ENCODE measurements at regions not wholly inside any gene's neighbourhood (a gene's known extent, or its start where the extent isn't known, plus 50 kb on each side); places are given as distances from the start of the nearest gene placed in this dataset.
A peak's percentile ranks its signal among the peaks of the same experiment; 100 is the strongest.

DNA sequence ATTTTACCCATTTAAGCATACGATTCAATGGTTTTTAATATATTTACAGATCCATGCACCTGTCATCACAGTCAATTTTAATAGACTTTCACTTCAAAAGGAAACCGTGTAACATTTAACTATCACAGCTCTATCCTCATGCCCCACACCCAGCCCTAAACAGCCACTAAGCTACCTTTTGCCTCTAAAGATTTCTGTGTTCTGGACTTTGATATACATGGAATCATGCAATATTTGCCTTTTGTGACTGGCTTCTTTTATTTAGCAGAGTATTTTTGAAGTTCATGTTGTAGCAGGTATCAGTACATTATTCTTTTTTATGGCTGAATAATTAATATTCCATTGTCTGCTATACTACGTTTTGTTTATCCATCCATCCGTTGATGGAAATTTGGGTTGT is 50.3 kb upstream of the STX16 start:
- intact Hi-C loops (cut with DNase I) = no loop called here
- no peak for DNase-seq (ENCODE audit: low spot score)

DNA sequence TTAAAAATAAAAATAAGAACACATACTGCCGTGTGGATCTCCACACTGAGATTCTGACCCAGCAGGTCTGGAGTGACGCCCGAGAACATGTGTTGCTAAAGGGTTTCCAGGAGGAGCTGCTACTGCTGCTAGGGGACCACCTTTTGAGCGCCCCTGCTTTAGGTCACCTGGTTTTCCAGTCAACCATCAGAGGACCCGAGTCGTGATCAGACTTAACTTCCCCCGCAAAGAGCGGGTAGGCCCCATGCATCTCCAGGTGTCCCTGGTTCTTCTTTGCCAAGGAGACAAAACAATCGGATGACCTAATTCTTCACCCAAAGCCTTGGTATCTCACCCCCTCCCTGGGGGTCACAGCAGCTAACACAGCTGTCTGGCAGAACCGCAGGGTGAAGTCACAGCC is 51.1 kb upstream of the STX16 start:
- DNase-seq (ENCODE audit: low spot score) = peak; percentile 55
- intact Hi-C loops (cut with DNase I) = no loop called here

DNA sequence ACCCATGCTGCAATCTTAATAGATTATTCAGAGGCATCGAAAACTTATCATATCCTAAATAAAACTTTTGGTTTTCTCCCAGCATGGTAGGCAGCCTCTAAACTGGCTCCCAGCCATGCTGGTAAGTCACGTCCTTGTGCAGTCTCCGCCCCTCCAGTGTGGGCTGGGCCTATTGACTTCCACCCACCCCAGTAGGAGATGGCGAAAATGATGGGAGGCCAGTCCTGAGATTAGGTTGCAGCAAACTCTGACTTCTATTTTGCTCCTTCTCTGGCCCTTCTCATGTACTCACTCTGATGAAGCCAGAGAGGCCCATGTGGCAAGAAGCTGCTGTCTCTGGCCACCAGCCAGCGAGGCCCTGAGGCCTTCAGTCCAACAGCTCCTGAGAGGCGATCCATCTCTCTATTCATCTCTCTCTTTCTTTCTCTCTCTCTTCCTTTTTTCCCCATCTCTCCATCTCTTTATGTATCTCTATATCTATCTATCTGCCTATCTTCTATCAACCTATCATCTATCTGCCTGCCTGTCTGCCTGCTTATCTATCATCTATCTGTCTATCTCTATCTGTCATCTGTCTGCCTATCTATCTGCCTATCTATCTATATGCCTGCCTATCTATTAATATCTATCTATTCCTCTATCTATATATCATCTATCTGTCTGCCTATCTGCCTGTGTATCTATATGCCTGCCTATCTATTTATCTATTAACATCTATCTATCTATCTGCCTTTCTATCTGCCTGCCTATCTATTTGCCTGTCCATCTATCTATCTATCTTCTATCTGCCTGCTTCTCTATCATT is 52.7 kb upstream of the STX16 start:
- intact Hi-C loops (cut with DNase I) = no loop called here
- DNase-seq (ENCODE audit: low spot score) = peak; percentile 85

DNA sequence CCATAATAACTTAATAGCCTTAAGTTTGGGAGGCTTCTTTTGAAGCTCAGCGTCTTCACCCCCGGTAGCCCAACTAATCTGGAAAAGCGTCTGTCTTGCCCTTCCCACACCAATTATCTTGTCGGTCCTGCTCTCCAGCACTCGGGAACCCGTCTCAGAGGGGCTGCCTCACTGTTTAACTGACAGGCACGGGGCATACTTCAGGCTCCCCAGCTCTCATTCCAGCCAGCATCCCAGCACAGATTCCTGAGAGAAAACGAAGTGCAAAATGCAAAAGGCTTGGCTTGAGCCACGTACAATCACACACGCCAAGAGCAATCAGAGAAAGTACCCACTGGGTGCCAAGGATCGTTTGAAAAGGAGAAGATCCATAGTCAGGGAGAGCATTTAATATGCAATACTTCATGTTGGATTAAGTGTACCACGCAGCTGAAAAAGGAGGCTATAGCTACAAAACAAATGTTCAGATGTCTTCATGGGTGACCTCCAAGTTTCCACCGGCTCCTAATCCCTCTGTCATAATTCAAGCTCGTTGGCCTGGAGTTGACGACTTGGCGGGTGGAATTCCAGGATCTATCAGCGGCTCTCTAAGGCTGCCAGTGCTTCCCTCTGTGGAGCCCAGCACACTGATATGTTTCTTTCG is 53.7 kb upstream of the STX16 start:
- intact Hi-C loops (cut with DNase I) = no loop called here
- peak; percentile 90 for DNase-seq (ENCODE audit: low spot score)

DNA sequence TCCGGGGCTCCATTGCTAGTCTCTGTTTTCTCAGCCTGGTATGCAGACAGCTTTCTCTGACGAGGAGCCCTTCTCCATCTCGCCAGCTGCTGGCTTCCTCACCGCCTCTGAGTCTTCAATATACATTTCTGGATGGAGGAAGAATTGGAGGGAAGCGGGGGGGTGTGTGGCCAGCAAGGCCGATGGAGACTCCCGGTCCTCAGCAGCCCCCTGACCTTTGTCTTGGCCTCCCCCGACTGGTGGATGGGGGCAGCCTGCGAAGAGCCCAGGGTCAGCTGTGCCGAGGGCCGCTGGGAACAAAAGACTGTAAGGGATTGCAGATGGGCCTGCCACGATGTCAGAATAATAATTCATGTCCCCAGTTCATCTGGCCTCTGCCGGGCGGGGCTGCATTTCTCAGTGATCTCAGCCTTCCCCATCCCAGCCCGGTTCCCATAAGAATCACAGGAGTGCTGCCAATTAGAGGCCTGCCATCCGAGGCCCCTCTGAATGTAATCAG is 54.3 kb upstream of the STX16 start:
- peak; percentile 68 for DNase-seq (ENCODE audit: low spot score)
- intact Hi-C loops (cut with DNase I) = no loop called here

DNA sequence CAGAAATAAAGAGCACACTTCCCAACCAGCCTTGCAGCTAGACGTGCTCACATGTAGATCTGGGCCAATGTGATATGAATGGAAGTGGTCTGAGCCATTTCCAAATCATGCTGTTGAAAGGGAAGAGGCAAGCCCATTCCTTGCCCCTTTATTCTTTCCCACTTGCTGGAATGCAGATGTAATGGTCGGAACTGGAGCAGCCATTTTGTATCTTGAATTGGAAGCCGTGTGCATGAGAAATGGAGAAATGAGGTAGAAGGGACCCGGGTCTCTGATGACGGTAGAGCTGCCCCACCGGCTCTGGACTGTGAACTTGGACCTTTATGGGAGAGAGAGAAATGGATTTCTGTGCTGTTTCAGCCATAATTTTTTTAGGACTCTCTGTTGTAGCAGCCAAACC is 54.8 kb upstream of the STX16 start:
- intact Hi-C loops (cut with DNase I) = no loop called here
- no peak for DNase-seq (ENCODE audit: low spot score)

DNA sequence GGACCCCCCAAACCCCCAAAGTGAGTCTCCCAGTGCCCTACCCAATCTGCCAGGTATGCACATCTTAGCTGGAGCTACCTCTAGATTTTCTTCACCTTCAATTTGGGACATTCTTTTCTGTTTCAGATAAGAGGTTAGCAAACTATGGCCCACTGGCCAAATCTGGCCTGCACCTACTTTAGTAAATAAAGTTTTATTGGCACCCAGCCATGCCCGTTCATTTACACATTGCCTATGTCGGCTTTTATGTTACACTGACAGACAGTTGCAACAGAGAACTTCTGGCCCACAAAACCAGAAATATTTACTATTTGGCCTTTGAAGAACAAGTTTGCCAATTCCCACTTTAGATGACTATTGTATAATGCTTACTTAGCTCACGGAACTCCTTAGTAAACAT is 55.9 kb upstream of the STX16 start:
- DNase-seq (ENCODE audit: low spot score) = no peak
- intact Hi-C loops (cut with DNase I) = no loop called here

DNA sequence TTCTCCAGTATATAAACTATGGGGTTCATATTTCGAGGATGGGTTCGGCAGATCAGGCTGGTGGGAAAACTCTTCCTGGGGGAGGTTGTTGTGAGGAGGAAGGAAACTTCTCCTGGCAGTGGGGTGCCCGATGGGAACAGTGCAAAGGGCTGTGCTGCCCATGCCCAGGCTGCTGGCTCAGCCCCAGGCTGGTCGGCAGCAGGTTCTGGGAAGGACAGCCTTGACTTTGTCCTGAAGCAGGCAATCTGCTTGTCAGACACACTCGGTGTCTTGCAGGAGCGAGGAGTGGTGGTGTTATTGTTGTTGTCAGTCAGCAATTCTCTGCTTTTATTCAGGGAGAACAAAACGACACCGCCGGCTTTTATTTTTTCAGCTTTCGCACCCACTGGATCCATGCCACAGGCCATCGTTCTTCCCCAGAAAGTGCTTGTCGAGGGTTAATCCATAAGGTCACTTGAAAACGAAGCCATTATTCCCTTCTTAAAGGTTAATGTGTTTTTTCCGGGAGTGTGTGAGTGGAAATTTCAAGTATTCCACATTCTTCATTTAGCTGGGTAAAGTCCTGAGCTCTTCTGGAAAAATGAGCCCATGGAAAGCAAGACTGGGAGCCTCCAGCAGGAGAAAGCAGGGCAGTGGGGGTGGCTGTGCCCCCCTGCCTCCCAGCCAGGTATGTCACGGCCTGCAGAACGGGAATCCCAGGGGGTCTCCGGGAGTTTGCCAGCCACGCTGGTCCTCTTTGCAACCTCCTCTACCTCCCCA is 57.0 kb upstream of the STX16 start:
- DNase-seq (ENCODE audit: low spot score) = no peak
- intact Hi-C loops (cut with DNase I) = no loop called here

DNA sequence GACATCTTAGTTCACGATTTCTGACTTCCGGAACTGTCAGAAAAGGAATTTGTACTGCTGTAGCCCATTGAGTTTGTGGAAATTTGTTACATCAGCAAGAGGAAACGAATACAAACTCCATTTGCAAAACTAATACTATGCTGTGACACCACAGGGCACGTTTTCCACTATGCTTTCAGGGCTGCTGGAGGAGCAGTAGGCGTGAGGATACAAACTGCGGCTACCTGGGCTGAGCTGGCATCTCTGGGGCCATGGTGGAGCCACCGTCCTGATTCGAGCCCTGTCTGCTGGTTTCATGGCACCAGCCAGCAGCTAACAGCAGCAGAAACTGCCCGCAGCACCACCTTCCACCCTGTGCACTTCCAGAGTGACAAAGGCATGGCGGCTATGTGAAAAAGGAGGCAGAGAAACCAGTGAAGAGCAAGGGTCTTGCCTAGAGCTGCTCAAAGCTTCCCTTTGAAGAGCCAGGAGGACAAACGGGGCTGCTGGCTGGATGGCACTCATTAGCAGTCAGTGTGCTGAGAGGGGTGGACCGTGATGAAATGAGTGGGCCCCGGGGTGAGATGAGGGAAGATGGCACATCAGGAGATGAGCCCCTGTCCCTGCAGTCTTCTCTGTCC is 58.9 kb upstream of the STX16 start:
- intact Hi-C loops (cut with DNase I) = no loop called here
- DNase-seq (ENCODE audit: low spot score) = no peak

DNA sequence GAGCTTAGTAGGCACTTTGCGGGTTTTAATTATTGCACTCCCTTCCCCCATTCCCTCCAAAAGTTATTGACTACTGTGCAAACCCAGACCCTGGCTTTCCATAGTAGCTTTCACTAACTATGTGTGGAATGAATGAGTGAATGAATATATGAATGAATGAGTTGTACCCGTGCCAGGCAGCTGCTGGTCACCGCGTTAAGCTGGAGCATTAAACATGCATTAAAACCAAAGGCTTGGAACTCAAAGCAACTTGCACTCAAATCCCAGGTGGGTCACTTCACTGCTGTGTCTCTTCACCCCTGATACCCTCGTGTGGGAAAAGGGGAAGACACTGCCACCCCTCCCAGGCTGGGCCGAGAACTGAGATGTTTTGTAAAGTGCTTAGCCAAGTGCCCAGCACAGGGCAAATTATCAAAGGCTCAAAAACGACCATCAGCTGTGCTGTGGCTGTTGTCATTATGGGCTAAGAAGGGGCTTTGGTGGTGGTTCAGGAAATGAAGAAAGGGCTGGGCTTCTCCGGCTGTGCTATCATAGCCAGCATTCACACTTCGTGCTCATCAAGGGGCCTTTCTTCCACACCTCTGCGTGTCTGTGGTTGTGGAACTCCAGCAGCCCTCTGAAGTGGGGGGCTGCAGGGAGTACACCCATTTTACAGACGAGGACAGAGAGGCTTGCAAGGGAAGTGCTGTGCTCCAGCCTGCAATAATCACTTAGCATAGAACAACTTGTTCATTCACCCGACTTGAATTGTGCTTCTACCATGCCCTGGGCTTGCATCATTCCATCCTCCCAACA is 60.2 kb upstream of the STX16 start:
- DNase-seq (ENCODE audit: low spot score) = no peak
- intact Hi-C loops (cut with DNase I) = no loop called here

DNA sequence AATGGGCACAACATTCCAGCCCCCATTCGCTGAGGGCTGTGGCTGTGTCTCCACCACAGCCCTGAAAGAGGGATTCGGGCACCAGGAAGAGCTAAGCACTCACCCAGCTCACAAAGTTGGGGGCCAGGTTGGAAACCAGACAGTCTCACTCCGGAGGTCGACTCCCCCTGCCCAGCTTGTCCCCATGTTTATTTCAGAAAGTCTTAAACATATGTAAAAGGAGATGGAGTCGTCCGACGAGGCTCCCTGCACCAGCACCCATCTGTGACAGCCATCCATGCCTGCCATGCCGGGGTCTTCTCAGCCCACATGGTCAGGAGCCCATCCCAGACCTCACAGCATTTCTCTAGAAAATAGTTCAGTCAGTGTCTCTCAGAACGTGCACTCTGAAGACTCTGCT is 63.6 kb upstream of the STX16 start:
- intact Hi-C loops (cut with DNase I) = no loop called here
- DNase-seq (ENCODE audit: low spot score) = peak; percentile 64

DNA sequence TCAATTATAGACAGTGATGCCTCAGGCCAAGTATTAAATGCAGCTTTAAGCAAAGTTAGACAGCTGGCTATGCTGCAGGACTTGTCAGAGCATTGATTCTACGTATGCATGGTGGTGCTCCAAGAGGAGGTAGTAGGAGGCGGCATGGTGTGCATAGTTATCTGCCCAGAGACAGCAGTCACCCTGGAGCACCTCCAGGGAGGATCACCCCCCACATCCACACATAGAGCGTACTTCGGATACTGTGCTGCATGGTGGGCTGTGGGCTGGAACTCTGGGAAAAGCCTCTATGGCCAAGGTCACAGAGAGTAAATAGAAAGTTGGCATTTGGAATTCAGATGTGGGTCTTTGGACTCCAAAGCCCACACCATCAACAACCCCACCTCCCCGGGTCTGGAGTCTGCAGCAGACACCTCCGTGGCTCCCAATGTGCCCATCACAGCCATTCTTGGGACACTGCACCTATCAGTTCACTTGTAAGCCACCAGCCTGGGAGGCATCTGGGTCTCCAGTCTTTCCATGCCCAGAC is 64.5 kb upstream of the STX16 start:
- intact Hi-C loops (cut with DNase I) = no loop called here
- DNase-seq (ENCODE audit: low spot score) = no peak

DNA sequence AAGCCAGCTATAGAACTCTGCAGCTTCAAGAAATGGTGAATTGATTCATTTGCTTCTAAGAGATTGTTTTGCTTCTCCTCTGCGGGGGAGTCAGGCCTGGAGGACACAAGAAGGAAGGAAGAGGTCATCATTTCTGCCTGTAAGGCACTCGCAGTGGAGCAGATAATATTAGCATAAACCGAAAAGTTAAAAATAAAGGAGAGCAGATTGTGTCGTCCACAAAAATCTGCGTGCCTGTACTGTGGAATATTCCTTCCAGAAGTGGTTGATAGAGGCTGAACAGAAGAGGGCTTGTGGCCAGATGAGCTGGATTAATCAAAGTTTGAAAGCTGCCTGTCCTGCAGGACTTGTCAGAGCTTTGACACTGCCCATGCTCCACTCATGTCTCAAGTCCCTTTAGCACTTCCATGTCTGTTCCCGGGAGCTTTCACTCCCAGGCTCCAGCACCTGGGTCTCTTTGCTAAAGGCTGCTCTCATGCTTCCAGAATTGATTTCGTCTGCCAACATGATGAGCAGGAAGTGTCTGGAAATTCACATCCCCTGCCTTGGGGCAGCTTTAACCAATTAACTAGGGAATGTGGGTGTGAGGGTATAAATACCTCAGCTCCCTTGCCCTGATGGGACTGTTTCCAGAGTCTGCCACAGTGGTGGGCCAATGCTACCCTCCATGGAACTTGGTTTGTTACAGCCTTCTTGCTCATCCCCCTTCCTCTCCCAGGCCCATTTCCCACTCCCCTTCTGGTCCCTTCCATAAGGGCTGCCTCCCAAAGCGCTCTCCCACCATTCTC is 65.1 kb upstream of the STX16 start:
- DNase-seq (ENCODE audit: low spot score) = no peak
- intact Hi-C loops (cut with DNase I) = no loop called here

DNA sequence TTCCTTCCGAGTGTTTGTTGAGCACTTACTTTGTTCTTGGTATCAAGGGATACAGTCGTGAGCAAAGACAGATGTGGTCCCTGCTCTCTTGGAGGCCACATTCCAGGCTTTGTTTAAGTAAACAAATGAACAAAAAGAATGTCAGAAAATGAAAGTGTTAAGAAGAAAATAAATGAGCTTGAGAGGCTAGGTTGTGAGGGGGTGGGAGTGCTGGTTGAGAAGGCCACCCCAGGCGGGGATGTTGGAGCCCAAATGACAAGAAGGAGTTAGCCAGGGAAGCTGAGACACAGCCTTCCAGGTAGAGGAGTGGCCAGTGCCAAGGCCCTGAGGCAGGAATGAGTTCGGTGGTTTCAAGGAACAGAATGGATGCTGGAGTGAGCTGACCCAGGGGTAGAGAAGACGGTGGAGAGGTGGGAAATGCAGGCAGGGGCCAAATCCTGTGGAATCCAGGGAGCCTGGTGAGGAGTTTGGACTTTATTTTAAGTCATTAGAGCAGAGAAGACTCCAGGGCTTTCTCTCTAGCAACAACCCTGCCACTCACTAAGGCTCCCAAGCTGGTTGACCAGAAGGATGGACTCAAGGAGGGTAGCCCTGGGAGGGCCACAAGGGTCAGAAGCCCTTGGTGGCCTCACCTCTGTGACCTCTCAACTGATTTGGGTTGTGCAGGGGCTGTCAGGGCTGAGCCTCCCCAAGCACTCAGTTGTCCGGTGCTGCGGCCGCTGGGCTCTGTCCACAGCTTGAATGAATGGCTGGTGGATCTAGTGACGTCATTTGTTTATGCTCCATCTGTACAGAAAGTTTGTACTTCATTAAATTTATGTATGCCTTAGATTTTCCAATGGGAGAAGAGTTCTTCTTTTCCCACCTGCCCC is 66.0 kb upstream of the STX16 start:
- intact Hi-C loops (cut with DNase I) = loop anchor here in 1 of 2 donors (5.0 kb wide), 1 partner anchor 43 kb away; no protein-coding TSS in a partner anchor
- DNase-seq (ENCODE audit: low spot score) = no peak

DNA sequence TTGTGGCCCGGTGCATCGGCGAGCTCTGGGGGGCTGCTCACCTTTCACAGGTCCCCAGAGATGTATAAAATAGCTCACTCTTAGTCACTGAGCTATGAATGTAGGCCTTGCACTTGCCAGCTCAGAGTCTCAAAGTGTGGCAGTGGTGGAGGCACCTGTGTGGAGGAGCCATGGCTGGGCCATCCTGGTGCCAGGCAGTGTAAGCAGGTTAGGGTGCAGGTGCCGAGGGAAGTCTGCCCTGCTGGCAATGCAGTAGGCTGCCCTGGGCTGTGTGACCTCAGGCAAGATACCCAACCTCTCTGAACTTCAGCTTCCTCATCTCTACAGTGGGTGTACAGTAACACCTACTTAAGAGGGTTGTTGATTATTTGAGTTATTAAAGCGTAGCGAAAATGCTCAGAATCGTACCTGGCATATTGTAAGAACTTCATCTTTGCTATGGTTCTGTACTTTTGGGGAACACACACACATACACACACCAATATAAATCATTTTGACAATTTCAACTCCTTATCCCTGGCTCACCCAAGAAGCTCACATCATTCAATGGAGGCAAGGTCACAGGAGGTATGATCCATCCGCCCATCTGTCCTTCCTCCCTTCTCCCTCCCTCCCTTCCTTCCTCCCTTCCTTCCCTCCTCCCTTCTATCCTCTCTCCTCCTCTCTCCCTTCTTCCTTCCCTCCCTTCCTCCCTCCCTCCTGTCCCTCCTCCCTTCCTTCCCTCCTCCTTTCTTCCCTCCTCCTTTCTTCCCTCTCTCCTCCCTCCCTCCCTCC is 66.8 kb upstream of the STX16 start:
- intact Hi-C loops (cut with DNase I) = loop anchor here in 1 of 2 donors (5.0 kb wide), 1 partner anchor 42 kb away; no protein-coding TSS in a partner anchor
- no peak for DNase-seq (ENCODE audit: low spot score)

DNA sequence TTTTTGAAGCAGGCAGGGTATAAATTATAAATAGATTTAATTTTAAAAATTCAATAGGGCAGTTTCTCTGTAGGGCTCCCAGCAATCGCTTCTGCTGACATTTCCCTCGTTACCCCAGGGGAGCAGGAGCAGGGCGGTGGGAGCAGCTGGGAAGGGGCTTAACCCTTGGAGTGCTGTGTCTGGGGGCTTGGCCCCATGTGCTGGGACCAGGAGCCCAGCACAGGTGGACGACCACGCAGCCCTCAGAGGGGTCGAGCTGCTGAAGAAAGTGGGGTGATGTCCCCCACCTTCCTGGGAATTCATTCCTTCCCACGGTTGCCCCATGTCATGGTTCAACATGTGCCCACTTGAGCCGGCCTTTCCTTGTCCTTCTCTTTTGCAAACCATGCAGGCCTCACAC is 67.5 kb upstream of the STX16 start:
- DNase-seq (ENCODE audit: low spot score) = no peak

More for the DNA sequence above, 67.5 kb upstream of the STX16 start:
- intact Hi-C loops (cut with DNase I) = loop anchor here in 1 of 2 donors (5.0 kb wide), 1 partner anchor 41 kb away; no protein-coding TSS in a partner anchor

Measured in posterior vena cava (tissue), 2 donors.